NCI-H748 (cell line): ENCODE measurements at regions not wholly inside any gene's neighbourhood (a gene's known extent, or its start where the extent isn't known, plus 50 kb on each side); places are given as distances from the start of the nearest gene placed in this dataset.
"Not testable (repeated sequence)": the region's sequence is repeated elsewhere in the genome, so short reads cannot be mapped to it uniquely, and the experiment has no call there.

ENCODE experiments used
- DNase-seq: peaks from one replicate; lab custom pipeline; 2025; ENCODE audit not compliant: unreplicated experiment; lab: John Stamatoyannopoulos, UW

DNA sequence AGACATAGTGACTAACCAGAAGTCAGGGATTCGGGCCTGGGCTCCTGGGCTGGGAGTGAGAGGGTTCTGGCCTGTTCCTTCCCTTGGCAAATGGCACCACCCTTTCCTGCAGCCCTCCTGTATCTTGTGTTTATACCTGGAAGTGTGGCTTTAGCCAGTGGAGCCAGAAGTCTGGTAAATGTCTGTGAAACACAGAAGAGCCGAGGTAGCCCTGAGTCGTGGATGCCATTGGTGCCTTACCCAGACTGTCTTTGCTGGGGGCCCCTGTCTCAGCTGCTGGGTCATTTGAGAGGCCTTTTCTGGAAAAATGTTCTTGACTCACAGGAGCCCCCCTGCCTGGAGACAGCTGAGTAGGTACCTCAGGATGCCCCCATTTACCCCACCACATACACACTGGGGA is 95.7 kb upstream of the BASP1 start:
- DNase-seq = no peak

DNA sequence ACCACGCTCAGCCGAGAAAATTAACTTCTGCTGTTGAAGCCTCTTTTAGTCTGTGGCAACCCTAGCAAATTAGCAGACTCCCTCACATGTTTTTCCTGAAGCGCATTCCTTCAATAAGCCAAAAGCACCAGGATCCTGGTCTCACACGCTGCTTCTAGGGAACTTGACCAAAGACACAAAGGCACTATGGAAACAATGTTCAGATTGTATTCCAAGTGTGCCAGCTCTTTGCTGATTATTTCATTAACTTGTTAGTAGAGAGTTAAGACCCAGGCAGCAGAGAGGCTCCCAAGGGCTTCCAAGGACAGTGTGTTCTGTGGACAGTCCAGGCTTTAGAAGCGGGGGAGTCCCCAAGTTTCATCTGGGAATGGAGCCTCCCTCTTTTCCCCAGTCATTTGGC is 94.4 kb upstream of the BASP1 start:
- DNase-seq = no peak

DNA sequence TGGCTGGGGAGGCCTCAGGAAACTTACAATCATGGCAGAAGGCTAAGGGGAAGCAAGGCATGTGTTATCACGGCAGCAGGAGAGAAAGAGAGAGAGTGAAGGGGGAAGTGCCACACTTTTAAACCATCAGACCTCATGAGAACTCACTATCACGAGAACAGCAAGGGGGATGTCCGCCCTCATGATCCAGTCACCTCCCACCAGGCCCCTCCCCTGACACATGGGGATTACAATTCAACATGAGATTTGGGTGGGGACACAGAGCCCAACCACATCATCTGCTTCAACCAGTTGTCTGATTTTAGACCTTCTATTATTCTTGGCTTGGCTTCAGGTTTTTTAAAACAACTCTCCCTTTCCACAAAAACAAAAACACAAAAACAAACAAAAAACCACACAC is 93.7 kb upstream of the BASP1 start:
- not testable (repeated sequence) for DNase-seq

DNA sequence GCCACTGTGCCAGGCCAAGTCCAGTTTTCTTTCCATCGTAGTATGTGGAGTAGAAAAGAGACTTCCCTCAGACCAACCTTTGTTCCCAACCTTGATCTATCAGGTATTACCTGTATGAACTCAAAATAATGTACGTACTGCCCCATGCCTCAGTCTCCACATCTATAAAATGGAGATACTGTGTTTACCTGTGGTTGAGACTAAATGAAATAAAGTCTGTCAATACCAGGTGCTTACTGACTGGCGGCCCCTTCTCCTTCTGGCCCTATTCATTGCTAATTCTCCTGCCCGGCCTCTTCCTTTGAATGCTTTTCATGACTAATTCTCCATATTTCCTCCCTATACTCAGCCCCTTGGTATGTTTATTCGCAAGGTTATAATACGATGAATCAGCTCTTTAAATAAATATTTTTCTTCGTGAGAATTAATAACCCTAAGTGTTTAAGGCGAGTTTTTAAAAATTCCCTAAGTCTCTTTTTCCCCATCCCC is 89.6 kb upstream of the BASP1 start:
- no peak for DNase-seq

DNA sequence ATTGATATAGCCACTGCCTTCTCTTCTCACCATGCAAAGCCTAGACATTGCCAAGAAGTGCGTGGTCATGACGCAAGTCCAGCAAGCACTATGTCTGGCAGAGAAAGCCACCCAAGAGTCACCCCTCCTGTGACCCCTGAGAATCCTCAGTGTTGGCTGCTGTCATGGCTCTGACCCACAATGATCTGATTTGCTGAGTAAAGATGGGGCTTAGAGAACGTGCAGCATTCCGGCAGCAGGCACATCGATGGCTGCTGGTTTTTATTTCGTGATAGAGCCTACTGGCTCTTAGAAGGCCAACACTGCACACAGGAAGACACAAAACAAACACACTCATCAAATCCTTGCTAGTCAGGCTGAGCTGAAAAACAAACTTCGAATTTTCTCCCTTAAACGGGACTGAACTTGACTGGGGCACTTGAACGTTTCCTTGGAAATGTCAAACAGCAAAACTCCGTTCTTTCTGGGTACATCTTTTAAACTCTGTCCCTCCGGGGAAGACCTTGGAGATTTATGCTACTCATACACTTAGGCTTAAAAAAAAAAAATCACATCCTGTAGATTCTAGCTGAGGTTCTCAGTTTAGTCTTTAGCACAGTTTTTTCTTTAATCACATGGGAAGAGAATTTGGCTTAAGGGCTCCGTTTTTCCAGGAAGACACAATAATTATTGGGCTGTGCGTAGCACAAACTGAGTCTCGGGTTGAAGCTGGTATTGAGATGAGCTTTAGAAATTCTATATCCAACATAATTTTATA is 88.2 kb upstream of the BASP1 start:
- no peak for DNase-seq

DNA sequence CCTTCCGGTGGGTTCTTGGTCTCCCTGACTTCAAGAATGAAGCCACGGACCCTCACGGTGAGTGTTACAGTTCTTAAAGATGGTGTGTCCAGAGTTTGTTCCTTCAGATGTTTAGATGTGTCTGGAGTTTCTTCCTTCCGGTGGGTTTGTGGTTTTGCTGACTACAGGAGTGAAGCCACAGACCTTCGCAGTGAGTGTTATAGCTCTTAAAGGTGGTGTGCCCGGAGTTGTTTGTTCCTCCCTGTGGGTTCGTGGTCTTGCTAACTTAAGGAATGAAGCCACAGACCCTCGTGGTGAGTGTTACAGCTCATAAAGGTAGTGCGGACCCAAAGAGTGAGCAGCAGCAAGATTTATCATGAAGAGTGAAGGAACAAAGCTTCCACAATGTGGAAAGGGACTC is 87.1 kb upstream of the BASP1 start:
- not testable (repeated sequence) for DNase-seq

DNA sequence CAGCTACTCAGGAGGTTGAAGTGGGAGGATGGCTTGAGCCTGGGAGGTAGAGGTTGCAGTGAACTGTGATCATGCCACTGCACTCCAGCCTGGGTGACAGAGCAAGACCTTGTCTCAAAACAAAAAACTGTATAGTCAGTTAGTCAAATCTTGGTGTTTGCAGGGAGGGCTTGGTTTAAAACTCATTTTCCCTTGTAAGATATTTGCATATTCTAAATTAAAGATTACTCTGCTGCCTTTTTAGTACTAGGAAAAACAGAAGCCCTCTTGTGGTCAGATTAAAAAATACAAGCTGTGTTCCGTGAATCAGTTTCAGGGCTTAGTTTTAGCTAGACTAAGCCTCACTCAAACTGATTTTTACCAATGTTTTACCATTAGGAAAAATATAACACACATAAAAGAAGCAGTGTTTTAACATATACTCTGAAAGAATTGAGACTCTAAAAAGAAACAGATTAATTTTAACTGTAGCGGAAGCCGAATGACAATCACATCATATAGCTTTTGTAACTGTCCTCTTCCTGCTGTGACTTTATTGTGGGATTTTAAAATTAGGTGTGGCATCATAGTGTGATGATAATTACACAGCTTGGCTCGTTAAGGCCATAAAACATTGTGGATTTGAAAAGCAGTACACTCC is 84.9 kb upstream of the BASP1 start:
- DNase-seq = peak; percentile 98

DNA sequence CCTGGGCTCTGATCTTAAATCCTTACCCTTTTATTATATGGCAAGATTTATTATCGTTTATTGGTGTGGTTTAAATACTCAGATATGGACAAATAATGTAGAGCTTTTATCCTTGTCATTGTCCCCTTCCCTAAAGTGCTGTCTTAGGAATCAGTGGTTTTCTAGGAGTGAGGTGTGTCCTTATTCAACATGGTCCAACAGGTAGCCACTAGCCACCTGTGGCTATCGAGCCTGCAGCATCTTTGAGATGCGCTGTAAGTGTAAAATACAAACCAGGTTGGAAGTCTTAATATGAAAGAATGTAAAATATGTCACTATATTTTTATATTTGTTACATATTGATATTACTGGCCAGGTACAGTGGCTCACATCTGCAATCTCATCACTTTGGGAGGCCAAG is 82.4 kb upstream of the BASP1 start:
- no peak for DNase-seq

DNA sequence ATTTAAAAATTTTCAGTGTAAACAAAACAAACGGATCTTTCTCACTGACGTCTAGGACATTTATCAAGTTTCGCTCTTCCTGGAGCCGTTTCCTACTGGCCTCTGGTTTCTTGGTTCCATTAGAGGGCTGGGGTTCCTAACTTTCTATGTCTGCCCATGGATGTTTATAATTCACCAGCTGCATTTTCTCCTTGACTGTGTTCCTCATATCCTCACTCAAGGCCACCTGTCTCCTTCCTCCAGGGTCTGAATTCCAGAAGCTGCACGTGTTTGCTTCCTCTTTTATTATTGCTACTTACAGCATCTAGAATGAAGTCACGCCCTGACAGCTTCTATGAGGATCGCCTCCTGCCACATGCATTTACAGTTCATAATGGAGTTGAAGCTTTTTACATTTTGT is 74.1 kb upstream of the BASP1 start:
- no peak for DNase-seq

DNA sequence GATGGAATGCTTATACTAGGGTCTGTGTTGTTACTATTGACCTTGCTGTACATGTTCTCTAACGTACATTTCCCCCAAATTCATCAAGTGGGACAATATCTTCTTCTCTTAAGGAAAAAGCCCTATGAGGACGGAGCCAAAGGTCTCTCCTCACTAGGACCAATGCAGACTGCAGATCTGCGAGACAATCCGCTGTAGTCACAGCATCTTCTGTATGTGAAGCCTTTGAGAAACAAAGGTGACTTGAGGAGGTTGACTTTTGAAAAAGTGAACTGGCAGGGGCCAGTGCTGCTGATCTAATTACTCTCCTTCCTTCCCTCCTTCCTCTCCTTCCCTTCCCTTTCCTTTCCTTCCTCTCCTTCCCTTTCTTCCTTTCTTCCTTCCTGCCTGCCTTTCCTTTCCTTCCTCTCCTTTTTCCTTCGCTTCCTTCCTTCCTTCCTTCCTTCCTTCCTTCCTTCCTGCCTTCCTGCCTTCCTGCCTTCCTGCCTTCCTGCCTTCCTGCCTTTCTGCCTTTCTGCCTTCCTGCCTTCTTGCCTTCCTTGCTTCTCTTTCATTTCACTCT is 71.1 kb upstream of the BASP1 start:
- no peak for DNase-seq

DNA sequence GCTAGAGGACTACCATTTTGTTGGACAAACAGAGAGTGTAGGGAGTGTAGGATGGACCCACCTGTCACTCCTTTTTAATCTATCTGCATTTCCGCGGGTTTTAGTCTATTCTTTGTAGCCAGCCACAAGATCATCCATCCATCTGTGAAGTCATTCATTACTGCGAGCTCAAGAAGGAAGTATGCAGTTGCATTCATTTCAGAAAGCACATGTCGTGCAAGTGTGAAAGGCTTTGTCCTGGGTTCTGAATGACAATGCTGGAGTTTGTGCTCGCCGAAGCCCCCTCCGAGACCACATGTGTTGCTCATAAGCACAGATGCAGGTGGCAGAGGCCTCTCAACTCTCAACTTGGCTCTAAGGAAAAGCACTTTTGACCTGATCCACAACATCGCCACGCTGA is 70.3 kb upstream of the BASP1 start:
- DNase-seq = no peak

DNA sequence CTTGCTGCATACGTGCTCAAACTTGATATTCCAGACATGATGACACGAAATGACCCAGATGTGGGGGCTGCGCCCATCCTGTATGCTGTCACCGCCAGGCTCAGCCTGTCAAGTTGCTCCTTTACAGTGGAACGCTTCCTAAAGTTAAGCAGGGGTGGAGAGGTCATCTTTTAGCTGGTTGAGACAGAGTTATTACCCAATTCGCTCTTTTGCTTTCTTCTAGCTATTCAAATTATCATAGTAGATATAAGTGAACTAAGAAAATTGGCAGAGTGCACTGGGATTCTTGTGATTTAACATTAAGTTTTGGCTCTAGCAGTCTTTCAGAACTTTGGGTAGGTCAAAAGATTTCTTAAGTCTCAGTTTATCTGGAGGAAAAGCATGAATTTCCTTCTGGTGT is 69.8 kb upstream of the BASP1 start:
- DNase-seq = no peak

DNA sequence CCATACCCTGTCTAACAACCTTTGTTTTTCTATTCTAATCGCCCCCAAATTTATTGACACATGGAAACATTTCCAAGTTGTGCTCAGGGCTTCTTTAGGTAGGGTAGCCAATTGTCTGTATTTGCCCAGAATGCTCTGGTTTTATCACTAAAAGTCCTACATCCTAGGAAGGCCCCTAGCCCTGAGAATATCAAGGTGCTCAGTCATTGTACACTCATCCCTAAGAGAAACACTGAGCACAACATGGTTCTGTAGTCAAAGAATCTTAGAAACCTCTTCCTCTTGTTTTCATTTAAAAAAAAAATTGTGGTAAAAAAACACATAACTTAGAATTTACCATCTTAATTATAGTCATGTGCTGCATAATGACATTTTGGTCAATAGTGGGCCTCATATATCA is 69.0 kb upstream of the BASP1 start:
- no peak for DNase-seq

DNA sequence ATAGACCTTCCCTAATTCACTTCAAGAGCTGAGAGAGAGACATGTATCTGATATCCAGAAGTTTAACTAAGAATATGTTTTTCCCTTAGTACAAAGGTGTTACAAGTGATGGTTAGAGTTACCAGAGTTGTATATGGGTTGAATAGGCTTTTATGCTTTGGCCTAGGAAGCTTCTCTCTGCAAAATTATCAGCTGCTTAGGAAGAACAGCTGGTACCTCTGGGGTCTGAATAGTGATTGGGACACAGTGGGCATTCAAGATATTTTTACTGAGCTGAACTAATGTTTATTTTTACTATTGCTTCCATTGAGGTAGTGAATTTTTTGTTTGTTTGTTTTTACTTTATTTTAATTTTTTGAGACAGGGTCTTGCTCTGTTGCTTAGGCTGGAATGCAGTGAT is 67.6 kb upstream of the BASP1 start:
- no peak for DNase-seq

DNA sequence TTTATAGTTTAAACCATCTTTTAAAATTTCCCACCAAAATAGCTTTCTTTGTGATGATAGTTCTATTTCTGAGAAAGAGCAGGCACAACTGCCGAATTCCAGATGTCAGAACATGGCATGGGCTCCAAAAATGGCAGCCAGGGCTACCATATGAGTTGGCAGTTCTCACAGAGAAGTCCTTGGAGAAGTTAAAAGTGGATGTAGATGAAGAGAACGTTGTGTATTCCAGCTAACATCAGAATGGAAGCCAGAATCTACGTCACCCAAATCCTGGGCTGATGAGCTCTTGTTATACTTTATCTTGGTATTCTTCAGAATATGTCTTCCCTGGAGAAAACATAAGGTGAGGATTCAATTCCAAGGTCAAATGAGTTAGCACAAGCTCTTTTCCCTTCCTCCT is 66.9 kb upstream of the BASP1 start:
- no peak for DNase-seq

DNA sequence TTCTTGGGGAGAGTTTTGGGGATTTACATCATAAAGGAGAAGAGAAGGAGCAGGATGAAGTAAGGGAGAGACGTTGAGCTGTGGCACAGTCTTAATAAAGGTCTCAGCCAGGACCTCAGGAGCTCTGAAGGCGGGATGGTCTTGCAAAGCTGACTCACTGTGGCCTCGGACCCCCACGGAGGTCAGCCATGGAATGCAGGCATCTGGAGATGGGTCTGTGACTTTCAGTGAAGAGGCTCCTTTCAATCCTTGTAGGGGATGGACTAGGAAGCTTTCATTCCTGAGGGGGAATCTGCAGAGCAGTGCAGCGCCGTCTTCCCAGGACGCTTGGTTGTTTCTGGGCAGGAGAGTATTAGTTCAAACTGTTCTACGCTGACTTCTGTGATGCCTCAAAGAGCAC is 65.7 kb upstream of the BASP1 start:
- no peak for DNase-seq

DNA sequence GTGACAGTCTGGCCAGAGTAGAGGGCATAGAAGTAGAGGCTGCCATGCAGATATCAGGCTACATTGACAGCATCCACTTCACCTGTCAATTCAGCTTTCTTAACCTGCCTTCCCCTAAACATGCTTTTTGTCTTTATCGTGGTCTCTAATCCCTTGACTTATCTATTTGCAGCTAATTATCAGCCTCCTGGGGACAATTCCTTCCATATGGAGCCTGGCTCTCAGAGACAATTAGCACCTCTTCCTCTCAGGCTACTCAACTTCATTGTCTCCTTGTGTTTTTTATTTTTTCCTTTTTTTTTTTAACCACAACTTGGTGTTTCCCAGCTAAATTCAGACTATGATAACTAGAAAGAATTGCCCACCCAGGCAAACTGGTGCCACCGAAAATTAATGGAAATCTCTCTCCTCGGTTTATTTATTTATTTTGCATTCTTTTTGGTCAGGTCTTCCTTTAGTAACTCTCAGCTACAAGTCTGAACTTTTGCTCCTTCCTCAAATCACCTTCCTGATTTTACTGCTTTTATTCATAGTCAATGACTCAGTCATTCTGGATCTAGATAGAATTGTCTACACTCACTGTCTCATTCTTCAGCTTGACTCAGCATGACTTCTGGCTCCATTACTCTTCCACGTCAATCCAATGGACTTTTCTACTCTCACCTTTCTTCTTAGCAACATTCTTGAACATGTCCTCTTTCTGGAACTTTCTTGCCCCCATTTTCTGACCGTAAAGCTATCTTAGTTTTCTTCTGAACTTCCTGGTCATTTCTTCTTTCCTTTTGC is 63.0 kb upstream of the BASP1 start:
- no peak for DNase-seq

DNA sequence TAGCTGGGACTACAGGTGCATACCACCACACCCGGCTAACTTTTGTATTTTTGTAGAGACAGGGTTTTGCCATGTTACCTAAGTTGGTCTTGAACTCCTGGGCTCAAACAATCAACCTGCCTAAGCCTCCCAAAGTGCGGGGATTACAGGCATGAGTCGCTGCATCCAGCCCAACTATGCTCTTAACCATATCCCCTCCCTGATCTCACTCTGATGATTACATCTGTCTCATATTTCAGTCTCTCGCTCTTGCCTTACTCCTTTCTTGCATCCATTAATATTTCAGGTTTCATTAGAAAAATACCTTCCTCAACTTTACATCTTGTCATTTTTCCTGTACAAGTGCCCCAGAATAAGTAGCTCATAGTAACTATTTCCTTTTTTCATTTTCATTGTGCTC is 61.0 kb upstream of the BASP1 start:
- DNase-seq = no peak

DNA sequence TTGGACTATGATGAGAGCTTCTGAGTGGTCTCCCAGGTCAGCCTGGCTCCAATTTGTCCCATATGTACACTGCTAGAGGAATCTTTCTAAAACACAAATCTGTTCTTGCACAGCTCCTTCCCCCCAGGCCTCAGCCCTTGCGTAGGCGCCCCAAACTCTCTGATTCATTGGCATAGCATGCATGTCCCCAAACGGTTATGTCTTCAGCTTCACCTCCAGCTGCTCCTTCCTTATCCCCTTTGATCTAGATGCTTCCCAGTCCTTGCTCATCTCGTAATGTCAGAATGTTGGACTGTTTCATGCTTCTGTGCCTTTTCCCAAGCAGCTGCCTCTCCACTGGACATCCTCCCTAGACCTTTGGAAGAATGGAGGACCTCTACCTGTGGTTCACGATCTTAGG is 60.1 kb upstream of the BASP1 start:
- no peak for DNase-seq

DNA sequence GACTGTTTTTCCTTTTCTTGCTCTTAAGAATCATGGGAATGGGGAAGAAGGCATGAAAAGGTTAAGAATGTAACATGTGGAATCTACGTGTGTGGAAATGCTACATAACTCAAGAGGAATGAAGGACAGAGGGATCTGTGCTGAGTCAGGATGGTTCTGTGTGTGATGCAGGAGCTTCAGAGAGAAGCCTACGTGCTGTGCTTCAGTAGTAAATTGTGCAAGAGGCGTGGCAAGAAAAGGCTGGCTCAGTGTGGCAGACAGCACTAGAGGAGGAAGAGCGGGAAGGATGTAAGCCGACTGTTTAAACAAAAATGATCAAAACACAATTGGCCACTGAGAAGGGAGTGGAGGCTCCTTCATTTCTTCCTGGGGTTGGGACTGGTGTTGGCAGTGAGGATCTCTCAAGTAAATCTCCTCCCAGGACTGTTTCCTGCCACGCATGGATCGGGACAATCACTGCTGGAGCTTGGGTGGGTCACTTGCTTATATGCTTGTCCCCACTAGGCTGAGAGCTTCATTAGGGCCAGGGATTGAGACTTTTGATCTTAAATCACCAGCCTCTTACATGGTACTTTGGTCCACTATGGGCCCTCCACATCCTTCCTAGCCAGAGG is 59.4 kb upstream of the BASP1 start:
- no peak for DNase-seq

DNA sequence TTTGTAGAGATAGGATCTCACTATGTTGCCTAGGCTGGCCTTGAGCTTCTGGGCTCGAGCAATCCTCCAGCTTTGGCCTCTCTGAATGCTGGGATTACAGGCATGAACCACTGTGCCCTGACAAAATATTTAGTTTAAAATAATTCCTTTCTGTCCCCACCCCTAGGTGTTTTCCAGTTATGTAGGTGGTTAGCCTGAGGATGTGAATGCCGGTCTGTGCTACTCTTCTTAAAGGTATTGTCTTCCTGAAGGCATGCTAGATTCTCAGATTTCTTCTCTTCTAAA is 56.7 kb upstream of the BASP1 start:
- DNase-seq = no peak

DNA sequence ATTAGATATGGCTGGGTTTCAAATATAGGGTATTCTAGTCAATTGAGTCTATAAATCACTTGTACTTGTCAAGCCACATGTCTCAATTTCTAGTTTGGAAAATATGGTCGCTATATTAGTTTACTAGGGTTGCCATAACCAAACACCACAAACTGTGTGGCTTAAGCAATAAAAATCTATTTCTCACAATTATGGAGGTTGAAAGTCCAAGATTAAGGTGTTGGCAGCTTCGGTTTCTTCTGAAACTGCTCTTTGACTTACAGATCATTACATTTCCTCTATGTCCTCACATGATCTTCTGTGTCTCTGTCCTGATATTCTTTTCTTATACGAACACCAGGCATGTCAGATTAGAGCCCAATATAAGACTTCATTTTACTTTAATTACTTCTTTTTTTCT is 55.8 kb upstream of the BASP1 start:
- DNase-seq = no peak
